GM12874 (cell line): ENCODE measurements at regions not wholly inside any gene's neighbourhood (a gene's known extent, or its start where the extent isn't known, plus 50 kb on each side); places are given as distances from the start of the nearest gene placed in this dataset.

ENCODE experiments used
- CTCF ChIP-seq: IDR thresholded peaks from 2 replicates; pipeline ENCODE4 v1.5.1; 2011; ENCODE audit warnings: low read depth, mild to moderate bottlenecking, control low read depth, low read length, moderate library complexity; ENCODE audit not compliant: insufficient read depth

- TF ChIP-seq CTCF, result no peak
Measured at GRCh38 chr3:150334974-150335373, 73.1 kb upstream of the TSC22D2 start.

- no peak for TF ChIP-seq CTCF
Measured at GRCh38 chr3:150333477-150333876, 74.6 kb upstream of the TSC22D2 start.

GRCh38 chr3:150331978-150332568 is 76.0 kb upstream of the TSC22D2 start:
- TF ChIP-seq CTCF, result no peak

- no peak for TF ChIP-seq CTCF
Measured at GRCh38 chr3:150330872-150331271, 77.2 kb upstream of the TSC22D2 start.

GRCh38 chr3:150330174-150330573 is 77.9 kb upstream of the TSC22D2 start:
- no peak for TF ChIP-seq CTCF

- no peak for TF ChIP-seq CTCF
Measured at GRCh38 chr3:150329408-150329807, 78.7 kb upstream of the TSC22D2 start.

- TF ChIP-seq CTCF, result no peak
Measured at GRCh38 chr3:150328654-150329040, 79.5 kb upstream of the TSC22D2 start.
